K562 (cell line): ENCODE measurements at regions not wholly inside any gene's neighbourhood (a gene's known extent, or its start where the extent isn't known, plus 50 kb on each side); places are given as distances from the start of the nearest gene placed in this dataset.

Source experiments
- ATAC-seq: fragments of 200-7000 bp; cut with Tn5 transposase; 3 replicates; pipeline ENCODE4 v1.9.1; 2020; ENCODE audit warnings: moderate library complexity
- BruUV-seq: library from RNA; stranded (reverse); fragments of 400-500 nt; replicated peaks from 2 replicates; lab custom pipeline; 2021; lab: Mats Ljungman, UMichigan
- CTCF ChIA-PET: fragments of 300-600 bp; formaldehyde crosslinking; extraction: SDS; loops from one replicate; lab custom pipeline; 2021; ENCODE audit warnings: low intra/inter-chr PET ratio; lab: Yijun Ruan, JAX
- POLR2A ChIA-PET: fragments of 300-600, 350-650 bp; sonication (Branson Sonifier 250); formaldehyde crosslinking; extraction: SDS; loops from one replicate; lab custom pipeline; 2021; ENCODE audit warnings: antibody characterized with exemption, inconsistent platforms; lab: Yijun Ruan, JAX
- DNase-seq, 4 experiments: peaks; one replicate each; pipeline versions ENCODE4 v3.0.0 to v3.0.0-alpha.2; 2011 to 2018; ENCODE audit warnings: low spot score in 3 of 4, mixed read lengths in 3 of 4; ENCODE audit errors: extremely low read depth in 1 of 4
- FAIRE-seq: peaks from 2 replicates; lab custom pipeline; 2011; peaks lifted over from hg19 to GRCh38; lab: Jason Lieb, UNC
- H2AFZ ChIP-seq: 2 replicates; pipeline ENCODE4 v1.6.0; 2011; ENCODE audit warnings: low read depth, low read length, control low read depth, inconsistent platforms
- H3K27ac ChIP-seq: fragments of 200-600 bp; 3 replicates; pipeline ENCODE4 v1.8.0; 2011; ENCODE audit warnings: low read depth, mild to moderate bottlenecking, control low read depth, inconsistent platforms, low read length, moderate library complexity, mixed read lengths; ENCODE audit errors: extremely low read depth
- H3K27me3 ChIP-seq, 2 experiments: fragments of 300-600 bp in 1 of 2; 2 replicates in 1 of 2; 3 replicates in 1 of 2; pipeline versions ENCODE4 v1.6.0 to v1.8.0; 2011; ENCODE audit warnings: inconsistent platforms in 2 of 2, low read length in 2 of 2, mild to moderate bottlenecking in 1 of 2, mixed read lengths in 1 of 2, moderate library complexity in 1 of 2; ENCODE audit not compliant: control insufficient read depth in 2 of 2, insufficient read depth in 2 of 2
- H3K36me3 ChIP-seq: fragments of 300-600 bp; 3 replicates; pipeline ENCODE4 v1.8.0; 2011; ENCODE audit warnings: mild to moderate bottlenecking, low read length, inconsistent platforms; ENCODE audit not compliant: control insufficient read depth, insufficient read depth
- H3K4me1 ChIP-seq, 2 experiments: fragments of 200-600 bp in 1 of 2; replicated peaks in 1 of 2; 2 replicates in 1 of 2; 3 replicates in 1 of 2; pipeline versions ENCODE4 v1.5.1 to v1.8.0; 2011; ENCODE audit warnings: inconsistent platforms in 2 of 2, low read length in 2 of 2, mild to moderate bottlenecking in 1 of 2, mixed read lengths in 1 of 2, moderate library complexity in 1 of 2; ENCODE audit not compliant: control insufficient read depth in 2 of 2, insufficient read depth in 2 of 2
- H3K4me2 ChIP-seq: 2 replicates; pipeline ENCODE4 v1.6.1; 2011; ENCODE audit warnings: low read length, control low read depth, inconsistent platforms, mixed read lengths; ENCODE audit not compliant: insufficient read depth
- H3K4me3 ChIP-seq: fragments of 200-600 bp; sonication (generic), shearing (Covaris generic); 2 replicates; pipeline ENCODE4 v1.5.1; 2016; ENCODE audit warnings: control low read depth, inconsistent platforms
- H3K79me2 ChIP-seq: fragments of 200-600 bp; 3 replicates; pipeline ENCODE4 v1.8.0; 2011; ENCODE audit warnings: low read length, inconsistent platforms; ENCODE audit not compliant: control insufficient read depth, insufficient read depth
- H3K9ac ChIP-seq, 2 experiments: 2 replicates each; pipeline versions ENCODE4 v1.6.0 to v1.6.1; 2011; ENCODE audit warnings: low read depth in 2 of 2, low read length in 2 of 2, control low read depth in 1 of 2, inconsistent platforms in 1 of 2, mild to moderate bottlenecking in 1 of 2, mixed read lengths in 1 of 2; ENCODE audit not compliant: insufficient read depth in 1 of 2
- H3K9me1 ChIP-seq: one replicate; pipeline ENCODE4 v1.6.0; 2011; ENCODE audit warnings: inconsistent platforms, mild to moderate bottlenecking, low read length, moderate library complexity; ENCODE audit not compliant: control insufficient read depth, insufficient read depth
- H3K9me3 ChIP-seq: replicated peaks from 2 replicates; pipeline ENCODE4 v1.5.1; 2011; ENCODE audit warnings: low read depth, low read length, inconsistent platforms; ENCODE audit not compliant: control insufficient read depth, insufficient read depth
- H4K20me1 ChIP-seq: replicated peaks from 2 replicates; pipeline ENCODE4 v1.6.1; 2011; ENCODE audit warnings: low read length, inconsistent platforms, mixed read lengths; ENCODE audit not compliant: control insufficient read depth, insufficient read depth
- ELF4 ChIP-seq: fragments of 450-650 bp; formaldehyde crosslinking; IDR thresholded peaks from 2 replicates; pipeline ENCODE4 v1.4.0; 2022; ENCODE audit warnings: missing genetic modification characterization
- IRF2 ChIP-seq: sonication (generic); formaldehyde crosslinking; IDR thresholded peaks from 2 replicates; pipeline ENCODE4 v1.8.1; 2022; ENCODE audit warnings: mild to moderate bottlenecking, missing genetic modification reagents
- SMARCA5 ChIP-seq: fragments of 450-650 bp; IDR thresholded peaks from 2 replicates; pipeline ENCODE4 v1.6.1; 2016
- SNAPC5 ChIP-seq: fragments of 250-450 bp; sonication (Bioruptor Pico); IDR thresholded peaks from 2 replicates; pipeline ENCODE4 v1.8.0; 2021; ENCODE audit warnings: moderate library complexity, mild to moderate bottlenecking, inconsistent platforms
- SRSF9 ChIP-seq: fragments of 200-400 bp; formaldehyde crosslinking; IDR thresholded peaks from 2 replicates; pipeline ENCODE4 v1.6.1; 2017; ENCODE audit warnings: low read depth, low read length, borderline replicate concordance
- TAL1 ChIP-seq: fragments of 450-650 bp; IDR thresholded peaks from 2 replicates; pipeline ENCODE4 v1.6.1; 2016; ENCODE audit warnings: mild to moderate bottlenecking
- TCF15 ChIP-seq: fragments of 250-450 bp; sonication (Bioruptor Pico); IDR thresholded peaks from 2 replicates; pipeline ENCODE4 v1.8.0; 2022; ENCODE audit warnings: moderate library complexity, mild to moderate bottlenecking, inconsistent platforms
- ZNF12 ChIP-seq: sonication (generic); formaldehyde crosslinking; IDR thresholded peaks from 2 replicates; pipeline ENCODE4 v1.4.0; 2020; ENCODE audit warnings: mild to moderate bottlenecking, missing genetic modification reagents
- ZNF511 ChIP-seq: sonication (generic); formaldehyde crosslinking; IDR thresholded peaks from 2 replicates; pipeline ENCODE4 v1.8.0; 2022; ENCODE audit warnings: mild to moderate bottlenecking, missing genetic modification reagents
- WGBS: fragments of 100-300 bp; shearing (Covaris generic); methylation state at CpG from one replicate; pipeline ENCODE4 v1.1.6; 2016; ENCODE audit warnings: low coverage, mixed read lengths; ENCODE audit not compliant: insufficient coverage; ENCODE audit errors: missing lambda C conversion rate; 5-methylcytosine and 5-hydroxymethylcytosine counted together
- in situ Hi-C: fragments of 300-500 bp; cut with MboI; formaldehyde crosslinking; loops from 4 replicates; pipeline ENCODE4 v1.15.0; 2018; ENCODE audit warnings: inconsistent platforms, mixed read lengths
- intact Hi-C: fragments of 100-400 bp; cut with micrococcal nuclease; formaldehyde crosslinking; loops from 2 replicates; pipeline ENCODE4 v1.14.2; 2022
- TF ChIP-seq, protein P1 (sequence below): IDR thresholded peaks from 2 replicates; pipeline ENCODE4 v1.6.1; 2014; ENCODE audit warnings: antibody characterized with exemption

- TF ChIP-seq ZNF511 (CRISPR knock-in tag) (no peak), SNAPC5 (CRISPR knock-in tag) (no peak), TCF15 (no peak), TAL1 (no peak), ZNF12 (CRISPR knock-in tag) (no peak), ELF4 (CRISPR knock-in tag) (no peak)
- TF ChIP-seq, protein P1, sequence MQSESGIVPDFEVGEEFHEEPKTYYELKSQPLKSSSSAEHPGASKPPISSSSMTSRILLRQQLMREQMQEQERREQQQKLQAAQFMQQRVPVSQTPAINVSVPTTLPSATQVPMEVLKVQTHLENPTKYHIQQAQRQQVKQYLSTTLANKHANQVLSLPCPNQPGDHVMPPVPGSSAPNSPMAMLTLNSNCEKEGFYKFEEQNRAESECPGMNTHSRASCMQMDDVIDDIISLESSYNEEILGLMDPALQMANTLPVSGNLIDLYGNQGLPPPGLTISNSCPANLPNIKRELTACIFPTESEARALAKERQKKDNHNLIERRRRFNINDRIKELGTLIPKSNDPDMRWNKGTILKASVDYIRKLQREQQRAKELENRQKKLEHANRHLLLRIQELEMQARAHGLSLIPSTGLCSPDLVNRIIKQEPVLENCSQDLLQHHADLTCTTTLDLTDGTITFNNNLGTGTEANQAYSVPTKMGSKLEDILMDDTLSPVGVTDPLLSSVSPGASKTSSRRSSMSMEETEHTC: no peak
- TF ChIP-seq, all 486 proteins: peak for 0
Measured at GRCh38 chr3:106720510-106720909, 656.7 kb upstream of the CCDC54 start (continued).

DNA sequence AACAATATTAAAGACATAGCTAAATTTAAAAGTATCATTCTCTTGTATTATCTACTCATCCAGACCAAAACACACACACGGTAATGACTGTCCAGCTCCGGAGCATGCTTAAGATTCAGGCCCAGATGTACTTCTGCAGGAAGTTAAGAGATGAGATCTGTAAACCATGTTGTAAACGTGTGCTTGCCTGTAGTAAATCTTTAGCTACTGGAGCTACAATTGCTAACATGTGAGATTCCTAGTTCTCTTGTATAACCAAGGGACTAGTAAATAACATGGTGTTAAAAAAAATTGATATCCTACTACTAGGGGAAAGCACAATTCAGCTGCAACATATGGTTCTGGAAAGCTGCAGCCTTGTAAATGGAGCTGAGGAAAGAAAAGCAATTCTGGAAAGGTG, 651.7 kb upstream of the CCDC54 start:
- no peak overlapping the region for H2AFZ ChIP-seq
- no peaks in the 10 kb centered on the region for H3K9me1 ChIP-seq
- H3K4me3 ChIP-seq: no peak overlapping the region
- FAIRE-seq (no peak), DNase-seq (no peak), ATAC-seq (no peak)
- H3K9ac ChIP-seq: no peak overlapping the region
- 8% methylated on average over 3 of the region's 3 CpGs for WGBS
- in situ Hi-C loops: no loop called here
- H3K9me3 ChIP-seq: no peaks in the 10 kb centered on the region
- BruUV-seq: no TSS peak
- H3K4me1 ChIP-seq: no peaks in the 10 kb centered on the region
- ChIA-PET POLR2A (no interaction called here), CTCF (no interaction called here)
- no peak overlapping the region for H3K27ac ChIP-seq
- no peaks in the 10 kb centered on the region for H3K36me3 ChIP-seq
- no peaks in the 10 kb centered on the region for H3K79me2 ChIP-seq
- no peaks in the 10 kb centered on the region for H4K20me1 ChIP-seq
- H3K4me2 ChIP-seq: no peak overlapping the region
- intact Hi-C loops: no loop called here
- TF ChIP-seq SRSF9: no peak
- TF ChIP-seq ZNF12 (CRISPR knock-in tag): no peak
- TF ChIP-seq SMARCA5: no peak
- no peak for TF ChIP-seq IRF2 (CRISPR knock-in tag)
- H3K27me3 ChIP-seq: no peaks in the 10 kb centered on the region
